WTC11 (cell line): ENCODE measurements at regions not wholly inside any gene's neighbourhood (a gene's known extent, or its start where the extent isn't known, plus 50 kb on each side); places are given as distances from the start of the nearest gene placed in this dataset.

Experiments
- ATAC-seq: fragments of 200-7000 bp; cut with Tn5 transposase; 2 replicates; pipeline ENCODE4 v1.10.0; 2021; ENCODE audit warnings: mild to moderate bottlenecking, moderate library complexity
- CTCF ChIA-PET: fragments of 300-600 bp; sonication (Branson Sonifier 250); formaldehyde crosslinking; loops from one replicate; lab custom pipeline; 2021; ENCODE audit warnings: antibody characterized with exemption; lab: Charles Lee
- POLR2A ChIA-PET: fragments of 350-600 bp; sonication (Branson Sonifier 250); formaldehyde crosslinking; loops from one replicate; lab custom pipeline; 2021; ENCODE audit warnings: antibody characterized with exemption; lab: Charles Lee
- DNase-seq: peaks from one replicate; pipeline ENCODE4 v3.0.0; 2021; ENCODE audit warnings: low spot score
- H3K27ac Mint-ChIP-seq: 2 replicates; pipeline ENCODE4 v1.8.0; 2021; ENCODE audit warnings: mixed read lengths
- H3K27me3 Mint-ChIP-seq: 2 replicates; pipeline ENCODE4 v1.8.0; 2021; ENCODE audit warnings: low read depth, mild to moderate bottlenecking, moderate library complexity, mixed read lengths
- H3K36me3 Mint-ChIP-seq: 2 replicates; pipeline ENCODE4 v1.8.0; 2021; ENCODE audit warnings: mixed read lengths
- H3K4me1 Mint-ChIP-seq: 2 replicates; pipeline ENCODE4 v1.8.0; 2022; ENCODE audit warnings: mixed read lengths
- H3K4me3 Mint-ChIP-seq: 2 replicates; pipeline ENCODE4 v1.8.0; 2021; ENCODE audit warnings: mild to moderate bottlenecking, moderate library complexity, mixed read lengths
- H3K9me3 Mint-ChIP-seq: 2 replicates; pipeline ENCODE4 v1.8.0; 2021; ENCODE audit warnings: mixed read lengths
- CREB1 ChIP-seq: sonication (generic); formaldehyde crosslinking; IDR thresholded peaks from 2 replicates; pipeline ENCODE4 v1.8.0; 2023; ENCODE audit warnings: mild to moderate bottlenecking, missing genetic modification reagents
- EMX1 ChIP-seq: fragments of 250-450 bp; sonication (Bioruptor Pico); IDR thresholded peaks from 2 replicates; pipeline ENCODE4 v1.8.0; 2021; ENCODE audit warnings: mild to moderate bottlenecking
- KAT7 ChIP-seq: sonication (generic); formaldehyde crosslinking; IDR thresholded peaks from 2 replicates; pipeline ENCODE4 v1.8.1; 2023; ENCODE audit warnings: missing genetic modification reagents, mild to moderate bottlenecking, borderline replicate concordance
- SMAD4 ChIP-seq: sonication (generic); formaldehyde crosslinking; IDR thresholded peaks from 2 replicates; pipeline ENCODE4 v1.8.0; 2022; ENCODE audit warnings: mild to moderate bottlenecking, missing genetic modification reagents
- TEAD4 ChIP-seq: sonication (generic); formaldehyde crosslinking; IDR thresholded peaks from 2 replicates; pipeline ENCODE4 v1.8.0; 2022; ENCODE audit warnings: mild to moderate bottlenecking, missing genetic modification reagents
- TP53 ChIP-seq: sonication (generic); formaldehyde crosslinking; IDR thresholded peaks from 2 replicates; pipeline ENCODE4 v1.8.1; 2023; ENCODE audit warnings: mild to moderate bottlenecking, missing genetic modification reagents
- ZBTB21 ChIP-seq: sonication (generic); formaldehyde crosslinking; IDR thresholded peaks from 2 replicates; pipeline ENCODE4 v1.8.1; 2023; ENCODE audit warnings: mild to moderate bottlenecking, missing genetic modification reagents, borderline replicate concordance
- ZNF219 ChIP-seq: sonication (generic); formaldehyde crosslinking; IDR thresholded peaks from 2 replicates; pipeline ENCODE4 v1.8.0; 2023; ENCODE audit warnings: missing genetic modification reagents, mild to moderate bottlenecking, borderline replicate concordance
- ZNF423 ChIP-seq: fragments of 250-450 bp; sonication (Bioruptor Pico); IDR thresholded peaks from 2 replicates; pipeline ENCODE4 v2.1.2; 2022; ENCODE audit warnings: mild to moderate bottlenecking, moderate library complexity
- TF ChIP-seq, protein P1 (sequence below): sonication (generic); formaldehyde crosslinking; IDR thresholded peaks from 2 replicates; pipeline ENCODE4 v1.8.1; 2023; ENCODE audit warnings: mild to moderate bottlenecking, missing genetic modification reagents, borderline replicate concordance
- TF ChIP-seq, protein P2 (sequence below): sonication (generic); formaldehyde crosslinking; IDR thresholded peaks from 2 replicates; pipeline ENCODE4 v1.8.1; 2022; ENCODE audit warnings: mild to moderate bottlenecking, missing genetic modification reagents, moderate library complexity, borderline replicate concordance
- TF ChIP-seq, protein P3 (sequence below): sonication (generic); formaldehyde crosslinking; IDR thresholded peaks from 2 replicates; pipeline ENCODE4 v1.8.0; 2022; ENCODE audit warnings: mild to moderate bottlenecking, missing genetic modification reagents
- TF ChIP-seq, protein P4 (sequence below): sonication (generic); formaldehyde crosslinking; conservative IDR thresholded peaks from 2 replicates; pipeline ENCODE4 v1.8.1; 2023; ENCODE audit warnings: mild to moderate bottlenecking, low read depth, missing genetic modification reagents, moderate library complexity
- TF ChIP-seq, protein P5 (sequence below): sonication (generic); formaldehyde crosslinking; IDR thresholded peaks from 2 replicates; pipeline ENCODE4 v1.8.1; 2023; ENCODE audit warnings: mild to moderate bottlenecking, missing genetic modification reagents

DNA sequence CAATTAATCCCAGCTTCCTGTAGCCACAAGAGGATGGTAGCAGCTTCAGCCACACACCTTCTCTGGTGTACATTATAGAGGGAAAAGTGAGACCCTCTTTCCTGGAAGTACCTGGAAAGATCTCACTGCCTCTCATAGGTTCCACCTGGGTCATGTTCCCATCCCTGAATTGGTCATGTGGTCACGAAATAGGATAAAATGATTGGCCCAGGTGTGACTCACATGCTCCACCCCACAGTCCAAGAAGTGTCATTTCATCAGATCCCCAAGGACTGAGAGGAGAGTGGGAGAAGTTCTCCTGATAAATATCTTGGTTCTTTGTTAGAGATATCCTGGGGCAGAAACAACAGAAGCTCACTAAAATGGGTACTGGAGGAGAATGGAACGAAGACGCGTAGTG, 142.4 kb downstream of the QRSL1 start (continued):
- TF ChIP-seq SMAD4 (CRISPR knock-in tag) (no peak), CREB1 (CRISPR knock-in tag) (no peak), TEAD4 (no peak), EMX1 (CRISPR knock-in tag) (no peak), KAT7 (CRISPR knock-in tag) (no peak)
- TF ChIP-seq, protein P1, sequence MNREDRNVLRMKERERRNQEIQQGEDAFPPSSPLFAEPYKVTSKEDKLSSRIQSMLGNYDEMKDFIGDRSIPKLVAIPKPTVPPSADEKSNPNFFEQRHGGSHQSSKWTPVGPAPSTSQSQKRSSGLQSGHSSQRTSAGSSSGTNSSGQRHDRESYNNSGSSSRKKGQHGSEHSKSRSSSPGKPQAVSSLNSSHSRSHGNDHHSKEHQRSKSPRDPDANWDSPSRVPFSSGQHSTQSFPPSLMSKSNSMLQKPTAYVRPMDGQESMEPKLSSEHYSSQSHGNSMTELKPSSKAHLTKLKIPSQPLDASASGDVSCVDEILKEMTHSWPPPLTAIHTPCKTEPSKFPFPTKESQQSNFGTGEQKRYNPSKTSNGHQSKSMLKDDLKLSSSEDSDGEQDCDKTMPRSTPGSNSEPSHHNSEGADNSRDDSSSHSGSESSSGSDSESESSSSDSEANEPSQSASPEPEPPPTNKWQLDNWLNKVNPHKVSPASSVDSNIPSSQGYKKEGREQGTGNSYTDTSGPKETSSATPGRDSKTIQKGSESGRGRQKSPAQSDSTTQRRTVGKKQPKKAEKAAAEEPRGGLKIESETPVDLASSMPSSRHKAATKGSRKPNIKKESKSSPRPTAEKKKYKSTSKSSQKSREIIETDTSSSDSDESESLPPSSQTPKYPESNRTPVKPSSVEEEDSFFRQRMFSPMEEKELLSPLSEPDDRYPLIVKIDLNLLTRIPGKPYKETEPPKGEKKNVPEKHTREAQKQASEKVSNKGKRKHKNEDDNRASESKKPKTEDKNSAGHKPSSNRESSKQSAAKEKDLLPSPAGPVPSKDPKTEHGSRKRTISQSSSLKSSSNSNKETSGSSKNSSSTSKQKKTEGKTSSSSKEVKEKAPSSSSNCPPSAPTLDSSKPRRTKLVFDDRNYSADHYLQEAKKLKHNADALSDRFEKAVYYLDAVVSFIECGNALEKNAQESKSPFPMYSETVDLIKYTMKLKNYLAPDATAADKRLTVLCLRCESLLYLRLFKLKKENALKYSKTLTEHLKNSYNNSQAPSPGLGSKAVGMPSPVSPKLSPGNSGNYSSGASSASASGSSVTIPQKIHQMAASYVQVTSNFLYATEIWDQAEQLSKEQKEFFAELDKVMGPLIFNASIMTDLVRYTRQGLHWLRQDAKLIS, result no peak
- TF ChIP-seq, protein P2, sequence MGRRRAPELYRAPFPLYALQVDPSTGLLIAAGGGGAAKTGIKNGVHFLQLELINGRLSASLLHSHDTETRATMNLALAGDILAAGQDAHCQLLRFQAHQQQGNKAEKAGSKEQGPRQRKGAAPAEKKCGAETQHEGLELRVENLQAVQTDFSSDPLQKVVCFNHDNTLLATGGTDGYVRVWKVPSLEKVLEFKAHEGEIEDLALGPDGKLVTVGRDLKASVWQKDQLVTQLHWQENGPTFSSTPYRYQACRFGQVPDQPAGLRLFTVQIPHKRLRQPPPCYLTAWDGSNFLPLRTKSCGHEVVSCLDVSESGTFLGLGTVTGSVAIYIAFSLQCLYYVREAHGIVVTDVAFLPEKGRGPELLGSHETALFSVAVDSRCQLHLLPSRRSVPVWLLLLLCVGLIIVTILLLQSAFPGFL (CRISPR knock-in tag), result no peak
- TF ChIP-seq, protein P3, sequence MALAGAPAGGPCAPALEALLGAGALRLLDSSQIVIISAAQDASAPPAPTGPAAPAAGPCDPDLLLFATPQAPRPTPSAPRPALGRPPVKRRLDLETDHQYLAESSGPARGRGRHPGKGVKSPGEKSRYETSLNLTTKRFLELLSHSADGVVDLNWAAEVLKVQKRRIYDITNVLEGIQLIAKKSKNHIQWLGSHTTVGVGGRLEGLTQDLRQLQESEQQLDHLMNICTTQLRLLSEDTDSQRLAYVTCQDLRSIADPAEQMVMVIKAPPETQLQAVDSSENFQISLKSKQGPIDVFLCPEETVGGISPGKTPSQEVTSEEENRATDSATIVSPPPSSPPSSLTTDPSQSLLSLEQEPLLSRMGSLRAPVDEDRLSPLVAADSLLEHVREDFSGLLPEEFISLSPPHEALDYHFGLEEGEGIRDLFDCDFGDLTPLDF, result no peak
- TF ChIP-seq, protein P4, sequence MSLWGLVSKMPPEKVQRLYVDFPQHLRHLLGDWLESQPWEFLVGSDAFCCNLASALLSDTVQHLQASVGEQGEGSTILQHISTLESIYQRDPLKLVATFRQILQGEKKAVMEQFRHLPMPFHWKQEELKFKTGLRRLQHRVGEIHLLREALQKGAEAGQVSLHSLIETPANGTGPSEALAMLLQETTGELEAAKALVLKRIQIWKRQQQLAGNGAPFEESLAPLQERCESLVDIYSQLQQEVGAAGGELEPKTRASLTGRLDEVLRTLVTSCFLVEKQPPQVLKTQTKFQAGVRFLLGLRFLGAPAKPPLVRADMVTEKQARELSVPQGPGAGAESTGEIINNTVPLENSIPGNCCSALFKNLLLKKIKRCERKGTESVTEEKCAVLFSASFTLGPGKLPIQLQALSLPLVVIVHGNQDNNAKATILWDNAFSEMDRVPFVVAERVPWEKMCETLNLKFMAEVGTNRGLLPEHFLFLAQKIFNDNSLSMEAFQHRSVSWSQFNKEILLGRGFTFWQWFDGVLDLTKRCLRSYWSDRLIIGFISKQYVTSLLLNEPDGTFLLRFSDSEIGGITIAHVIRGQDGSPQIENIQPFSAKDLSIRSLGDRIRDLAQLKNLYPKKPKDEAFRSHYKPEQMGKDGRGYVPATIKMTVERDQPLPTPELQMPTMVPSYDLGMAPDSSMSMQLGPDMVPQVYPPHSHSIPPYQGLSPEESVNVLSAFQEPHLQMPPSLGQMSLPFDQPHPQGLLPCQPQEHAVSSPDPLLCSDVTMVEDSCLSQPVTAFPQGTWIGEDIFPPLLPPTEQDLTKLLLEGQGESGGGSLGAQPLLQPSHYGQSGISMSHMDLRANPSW (CRISPR knock-in tag), result no peak

DNA sequence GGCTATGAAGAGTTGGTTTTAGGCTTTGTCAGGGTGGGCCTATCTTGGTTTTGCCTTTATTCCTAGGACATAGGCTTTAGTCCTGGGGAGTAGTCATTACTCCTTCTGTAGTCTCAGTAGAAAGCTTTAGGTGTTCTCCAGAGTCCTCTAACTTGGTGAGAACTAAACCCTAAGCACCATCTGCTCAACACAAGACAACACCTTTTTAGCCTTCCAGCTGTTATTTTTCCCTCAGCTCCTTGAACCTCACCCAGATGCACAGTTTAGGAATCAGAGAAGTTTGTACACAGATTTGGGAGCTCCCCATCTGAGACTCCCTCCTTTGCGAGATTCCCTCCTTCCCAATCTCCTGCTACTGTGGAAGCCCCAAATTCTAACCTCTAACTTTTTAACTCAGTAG, 141.3 kb downstream of the QRSL1 start:
- H3K9me3 Mint-ChIP-seq, result peaks cover 24% of the 10 kb centered on the region
- H3K27ac Mint-ChIP-seq, result no peak overlapping the region
- CTCF ChIA-PET, result no interaction called here
- H3K27me3 Mint-ChIP-seq, result no peaks in the 10 kb centered on the region
- DNase-seq, result no peak
- POLR2A ChIA-PET, result no interaction called here
- TF ChIP-seq, protein P5, sequence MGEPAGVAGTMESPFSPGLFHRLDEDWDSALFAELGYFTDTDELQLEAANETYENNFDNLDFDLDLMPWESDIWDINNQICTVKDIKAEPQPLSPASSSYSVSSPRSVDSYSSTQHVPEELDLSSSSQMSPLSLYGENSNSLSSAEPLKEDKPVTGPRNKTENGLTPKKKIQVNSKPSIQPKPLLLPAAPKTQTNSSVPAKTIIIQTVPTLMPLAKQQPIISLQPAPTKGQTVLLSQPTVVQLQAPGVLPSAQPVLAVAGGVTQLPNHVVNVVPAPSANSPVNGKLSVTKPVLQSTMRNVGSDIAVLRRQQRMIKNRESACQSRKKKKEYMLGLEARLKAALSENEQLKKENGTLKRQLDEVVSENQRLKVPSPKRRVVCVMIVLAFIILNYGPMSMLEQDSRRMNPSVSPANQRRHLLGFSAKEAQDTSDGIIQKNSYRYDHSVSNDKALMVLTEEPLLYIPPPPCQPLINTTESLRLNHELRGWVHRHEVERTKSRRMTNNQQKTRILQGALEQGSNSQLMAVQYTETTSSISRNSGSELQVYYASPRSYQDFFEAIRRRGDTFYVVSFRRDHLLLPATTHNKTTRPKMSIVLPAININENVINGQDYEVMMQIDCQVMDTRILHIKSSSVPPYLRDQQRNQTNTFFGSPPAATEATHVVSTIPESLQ (CRISPR knock-in tag), result no peak
- no peak for TF ChIP-seq ZNF219 (CRISPR knock-in tag)
- no peak for TF ChIP-seq ZBTB21 (CRISPR knock-in tag)
- no peak for TF ChIP-seq TP53 (CRISPR knock-in tag)
- no peak for TF ChIP-seq ZNF423 (CRISPR knock-in tag)
- no peak overlapping the region for H3K4me3 Mint-ChIP-seq
- no peak for ATAC-seq
- H3K4me1 Mint-ChIP-seq, result peaks cover 14% of the 10 kb centered on the region
- peaks cover 18% of the 10 kb centered on the region for H3K36me3 Mint-ChIP-seq
